HG03280 (cell line): ENCODE measurements at regions not wholly inside any gene's neighbourhood (a gene's known extent, or its start where the extent isn't known, plus 50 kb on each side); places are given as distances from the start of the nearest gene placed in this dataset.

ENCODE experiments used
- ATAC-seq: cut with Tn5 transposase; IDR thresholded peaks from one replicate; pipeline ENCODE4 v1.9.1; 2021; ENCODE audit warnings: mild to moderate bottlenecking, moderate library complexity; ENCODE audit not compliant: unreplicated experiment

DNA sequence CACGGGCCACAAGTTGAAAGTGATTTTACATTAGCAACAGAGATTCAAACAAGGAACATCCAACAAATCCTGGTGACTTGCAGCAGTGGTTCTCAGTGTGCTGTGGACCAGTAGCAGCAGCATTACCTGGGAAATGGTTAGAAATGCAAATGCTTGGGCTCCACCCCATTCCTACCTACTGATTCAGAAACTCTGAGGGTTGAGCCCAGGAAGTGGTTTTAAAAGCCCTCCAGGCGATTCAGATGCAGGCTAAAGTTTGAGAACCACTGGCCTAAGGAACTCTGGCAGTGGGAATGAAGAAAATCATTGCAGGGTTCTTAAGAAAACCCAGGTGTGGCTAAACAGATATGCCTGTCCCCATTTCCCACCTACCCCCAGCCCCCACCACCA, 398.8 kb downstream of the ENC1 start:
- no peak for ATAC-seq

DNA sequence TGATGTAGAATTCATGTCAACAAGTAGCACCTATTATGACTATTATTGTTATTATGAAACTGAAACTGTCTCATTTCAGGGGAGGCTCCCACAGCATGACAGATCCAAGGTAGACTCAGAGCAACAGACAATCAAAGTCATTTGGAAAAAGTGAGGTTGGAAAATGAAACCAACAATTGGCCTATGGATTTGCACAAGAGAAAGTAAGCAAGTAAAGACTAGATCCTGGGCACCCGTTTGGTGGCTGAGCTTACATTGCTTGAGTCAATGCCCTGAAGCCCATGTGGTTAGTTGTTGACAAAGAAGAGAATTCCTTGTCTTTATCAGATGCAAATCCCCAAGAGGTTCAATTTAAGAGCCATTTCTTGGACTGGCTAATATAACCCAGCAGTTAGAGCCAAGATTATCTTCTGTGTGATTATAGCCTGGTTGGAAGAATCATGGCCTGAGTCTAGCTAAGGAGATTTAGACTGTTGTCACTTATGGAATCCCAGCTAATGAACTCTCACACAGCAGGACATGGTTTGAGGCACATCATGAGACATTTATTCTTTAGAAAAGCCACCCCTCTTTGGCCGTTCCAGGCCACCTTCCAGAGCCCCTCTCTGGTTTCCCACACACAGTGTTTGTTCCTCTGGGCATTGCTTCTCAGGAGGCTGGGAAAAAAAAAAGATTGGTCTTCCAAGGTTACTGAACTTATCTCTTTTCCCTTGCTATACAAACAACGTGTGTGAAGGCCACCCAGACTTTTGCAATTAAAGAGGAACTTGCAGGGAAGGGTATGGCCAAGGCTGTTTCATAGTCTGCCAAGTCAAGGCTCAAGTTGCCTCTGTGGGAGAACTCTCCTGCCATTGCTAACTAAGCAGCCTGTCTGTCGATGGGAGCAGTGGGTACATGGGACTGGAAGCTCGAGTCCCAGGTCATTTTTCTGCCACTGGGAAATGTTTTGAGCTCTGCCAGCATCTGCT, 399.5 kb downstream of the ENC1 start:
- ATAC-seq: no peak

DNA sequence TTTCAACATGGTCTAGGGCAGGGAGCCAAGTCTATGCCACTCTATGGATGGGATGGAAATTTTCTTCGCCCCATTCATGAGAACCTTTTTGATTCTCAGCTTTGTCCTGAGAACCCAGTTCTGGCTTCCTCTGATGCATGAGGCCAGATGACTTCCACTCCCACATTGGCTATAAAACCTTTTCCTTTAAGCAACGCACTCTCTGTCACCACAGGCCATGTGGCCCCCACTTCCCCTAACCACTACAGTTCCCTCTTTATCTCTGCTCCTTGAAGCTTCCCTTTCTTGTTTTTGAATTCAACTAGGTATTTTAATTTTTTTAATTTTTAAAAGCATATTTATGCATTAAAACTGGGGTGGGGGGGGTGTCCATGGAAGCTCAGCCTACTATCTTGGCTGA, 401.3 kb downstream of the ENC1 start:
- no peak for ATAC-seq

DNA sequence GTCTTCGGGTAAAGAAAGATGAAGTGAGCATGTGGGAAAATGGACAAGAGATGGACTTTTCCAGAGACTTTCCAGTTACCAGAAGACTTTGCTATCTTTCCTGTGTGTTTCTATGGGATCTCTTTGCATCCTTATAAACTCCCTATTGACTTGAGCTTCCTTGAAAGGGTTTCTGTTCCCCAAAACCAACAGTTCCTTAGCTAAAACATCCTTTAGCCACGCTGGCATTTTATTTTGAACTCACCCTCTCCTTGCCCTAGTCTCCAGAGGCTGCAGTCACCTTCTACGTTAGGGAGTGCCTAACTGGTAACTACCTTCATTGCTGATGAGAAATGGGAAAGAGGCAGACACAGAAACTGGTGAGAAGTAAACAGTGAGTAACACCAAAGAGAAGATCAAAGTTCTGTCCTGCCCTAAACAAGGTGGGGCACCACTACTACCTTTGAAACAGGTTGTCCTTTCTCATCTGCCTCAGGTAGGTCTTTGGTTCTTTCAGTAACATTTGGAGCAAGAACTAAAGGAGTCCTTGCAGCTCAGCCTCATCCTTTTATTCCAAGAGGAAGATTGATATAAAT, 402.9 kb downstream of the ENC1 start:
- no peak for ATAC-seq

DNA sequence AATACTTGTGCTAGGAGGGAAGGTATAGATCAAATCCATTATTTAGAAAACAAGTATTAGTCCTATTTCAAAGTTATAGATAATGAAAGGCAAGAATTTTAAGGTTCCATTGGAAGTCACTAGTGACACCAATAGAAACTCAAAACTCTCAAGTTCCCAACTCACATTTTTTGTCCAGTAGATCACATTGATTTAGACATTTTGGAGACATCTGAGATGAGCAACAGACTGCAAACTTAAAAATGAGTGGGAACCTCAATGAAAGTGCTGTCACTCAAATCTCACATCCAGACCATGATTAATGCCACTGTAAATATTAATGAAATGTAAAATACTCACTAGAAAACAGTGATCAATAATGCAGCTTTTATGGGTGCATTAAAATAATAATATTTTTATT, 405.0 kb downstream of the ENC1 start:
- ATAC-seq: no peak

DNA sequence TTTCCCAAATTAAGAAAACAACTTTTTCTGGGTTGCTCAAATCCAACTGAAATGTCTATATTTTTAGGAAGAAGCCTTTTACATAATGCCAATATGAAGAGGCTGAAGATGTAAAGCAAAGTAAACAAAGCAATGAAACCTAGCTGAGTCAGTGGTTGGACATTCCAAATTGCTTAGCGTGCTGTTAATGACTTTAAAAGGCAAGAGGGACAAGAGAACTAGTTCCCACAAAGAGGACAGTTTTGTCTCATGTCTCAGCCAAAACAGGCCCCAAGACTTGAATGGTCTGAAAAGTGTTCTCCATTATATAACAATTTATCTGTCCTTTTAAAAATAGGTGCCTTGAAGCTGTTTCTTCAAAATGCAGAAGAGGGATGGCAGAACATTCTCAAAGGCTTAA, 407.0 kb downstream of the ENC1 start:
- no peak for ATAC-seq

DNA sequence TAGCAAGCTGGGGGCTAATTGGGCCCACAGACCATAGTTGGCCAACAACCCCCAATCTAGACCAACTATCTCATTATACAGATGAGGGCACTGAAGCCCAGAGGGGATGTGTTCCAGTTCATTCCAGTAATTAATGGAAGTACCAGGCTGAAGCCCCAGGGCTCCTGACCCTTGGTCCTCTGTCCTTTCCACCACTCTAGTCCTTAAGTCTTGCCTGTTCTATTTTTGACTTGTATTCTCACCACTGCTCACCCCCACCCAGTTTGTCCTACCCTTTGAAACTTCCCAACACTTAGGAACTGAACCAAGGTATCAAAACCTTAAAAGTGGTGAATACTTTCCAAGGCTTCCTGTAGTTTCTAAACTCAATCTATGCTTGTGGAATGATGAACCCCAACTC, 407.4 kb downstream of the ENC1 start:
- ATAC-seq: no peak

DNA sequence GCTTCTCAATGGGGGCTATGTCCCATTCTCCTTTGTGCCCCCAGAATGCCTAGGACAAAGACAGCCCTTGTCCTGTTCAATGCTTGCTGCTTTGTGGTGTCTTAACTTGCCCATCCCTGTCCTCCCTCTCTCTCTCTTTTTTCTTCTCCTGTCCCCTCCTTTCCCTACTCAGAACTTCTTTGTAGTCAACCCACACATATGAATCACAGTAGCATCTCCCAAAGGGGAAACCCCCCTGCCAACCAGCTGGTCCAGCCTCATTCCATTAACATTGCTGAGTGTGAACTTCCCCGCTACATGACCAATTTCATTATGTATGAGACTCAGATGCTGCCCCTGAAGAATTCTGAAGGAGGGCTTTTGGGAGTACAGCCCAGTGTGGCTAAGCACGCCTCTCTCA, 408.3 kb downstream of the ENC1 start:
- no peak for ATAC-seq

DNA sequence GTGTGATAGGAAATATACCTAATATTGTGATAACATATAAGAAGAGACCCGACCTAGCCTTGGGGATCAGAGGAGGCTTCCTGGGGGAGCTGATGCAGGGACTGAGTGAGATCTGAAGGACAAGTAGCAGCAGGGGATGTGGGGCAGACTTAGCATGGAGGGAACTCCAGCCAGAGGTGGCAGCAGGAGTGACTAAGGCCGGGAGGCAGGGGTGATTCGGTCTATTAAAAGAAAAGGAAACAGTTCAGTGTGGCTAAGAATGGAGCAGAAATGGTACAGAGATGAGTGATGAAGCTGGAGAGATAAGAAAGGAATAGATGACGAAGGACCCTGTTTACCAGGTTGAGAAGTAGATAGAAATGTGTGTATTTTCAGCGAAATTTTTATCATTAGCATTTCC, 408.8 kb downstream of the ENC1 start:
- no peak for ATAC-seq

DNA sequence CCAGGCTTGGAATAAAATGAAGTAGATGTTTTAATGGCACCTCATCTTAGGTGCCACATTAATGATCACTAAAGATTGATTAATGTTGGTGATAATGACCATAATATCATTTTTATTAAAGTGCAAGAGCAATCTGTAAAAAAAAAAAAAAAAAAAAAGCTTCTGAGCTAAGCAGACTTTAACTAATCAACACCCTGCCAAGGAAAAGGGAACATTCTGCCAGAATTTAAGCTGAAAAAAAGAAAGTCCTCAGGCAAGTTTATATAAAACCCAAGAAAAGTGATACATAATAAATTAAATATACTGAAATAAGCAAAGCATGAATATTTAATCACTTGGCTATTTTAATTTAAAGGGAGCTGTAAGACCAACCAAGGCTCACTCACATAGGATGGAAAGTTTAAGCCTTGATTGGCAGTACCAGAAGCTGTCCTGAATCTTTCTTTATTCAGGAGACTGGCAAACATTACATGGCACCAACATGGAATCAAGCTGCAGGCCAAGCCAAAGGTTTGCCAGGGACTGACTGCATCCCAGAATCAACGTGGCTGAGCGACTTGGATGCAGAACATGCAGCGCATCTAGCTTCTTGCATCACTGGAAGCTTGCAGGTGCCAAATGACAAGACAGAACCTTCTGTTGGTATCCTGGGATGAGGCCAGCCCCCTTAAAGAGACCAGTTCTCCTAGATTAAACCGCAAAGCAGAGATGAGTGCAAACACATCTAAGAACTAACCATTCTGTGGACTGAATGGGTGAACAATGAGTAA, 413.6 kb downstream of the ENC1 start:
- ATAC-seq: no peak

DNA sequence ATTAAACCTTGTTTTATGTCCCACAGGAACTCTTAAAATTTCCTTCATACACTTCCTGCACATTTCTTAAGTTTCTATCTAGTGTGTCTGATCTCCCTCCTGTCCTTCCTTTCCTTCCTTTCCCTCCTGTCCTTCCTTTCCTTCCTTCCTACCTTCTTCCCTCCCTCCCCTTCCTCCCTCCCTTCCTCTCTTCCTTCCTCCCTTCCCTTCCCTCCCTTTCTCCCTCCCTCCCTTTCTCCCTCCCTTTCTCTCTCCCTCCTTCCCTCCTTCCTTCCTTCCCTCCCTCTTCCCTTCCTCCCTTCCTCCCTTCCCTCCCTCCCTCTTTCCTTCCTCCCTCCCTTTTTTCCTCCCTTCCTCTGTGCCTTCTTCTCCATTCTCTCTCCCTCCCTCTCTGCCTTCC, 414.9 kb downstream of the ENC1 start:
- no peak for ATAC-seq

DNA sequence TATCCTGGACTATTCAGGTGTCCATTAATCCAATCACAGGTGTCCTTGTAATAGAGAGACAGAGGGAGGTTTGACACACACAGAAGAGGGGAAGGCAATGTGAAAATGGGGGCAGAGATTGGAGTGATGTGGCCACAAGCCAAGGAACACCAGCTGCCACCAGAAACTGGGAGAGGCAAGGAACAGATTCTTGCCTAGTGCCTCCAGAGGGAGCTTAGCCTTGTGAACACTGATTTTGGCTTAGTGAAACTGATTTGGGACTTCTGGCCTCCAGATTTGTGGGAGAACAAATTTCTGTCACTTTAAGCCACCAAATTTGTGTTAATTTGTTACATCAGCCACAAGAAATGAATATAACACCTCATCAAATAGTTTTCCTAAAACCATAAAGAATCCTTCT, 416.2 kb downstream of the ENC1 start:
- no peak for ATAC-seq

DNA sequence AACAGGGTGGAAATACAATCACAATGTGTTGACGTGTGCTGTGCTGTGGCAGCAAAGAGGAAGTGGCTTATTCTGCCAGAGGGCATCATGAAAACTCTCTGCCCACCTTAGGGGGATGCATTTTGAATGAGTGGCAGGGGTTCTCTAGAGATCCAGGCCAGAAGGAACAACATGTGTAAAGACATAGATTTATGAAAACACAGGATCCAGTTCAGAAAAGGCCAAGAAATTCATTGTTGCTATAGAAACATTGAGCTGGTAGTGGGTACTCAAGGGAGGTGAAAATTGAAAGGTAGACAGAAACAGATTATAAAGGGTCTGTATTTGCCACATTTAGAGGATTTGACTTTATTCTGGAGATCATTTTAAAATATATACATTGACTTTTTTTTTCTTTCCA, 417.7 kb downstream of the ENC1 start:
- no peak for ATAC-seq

DNA sequence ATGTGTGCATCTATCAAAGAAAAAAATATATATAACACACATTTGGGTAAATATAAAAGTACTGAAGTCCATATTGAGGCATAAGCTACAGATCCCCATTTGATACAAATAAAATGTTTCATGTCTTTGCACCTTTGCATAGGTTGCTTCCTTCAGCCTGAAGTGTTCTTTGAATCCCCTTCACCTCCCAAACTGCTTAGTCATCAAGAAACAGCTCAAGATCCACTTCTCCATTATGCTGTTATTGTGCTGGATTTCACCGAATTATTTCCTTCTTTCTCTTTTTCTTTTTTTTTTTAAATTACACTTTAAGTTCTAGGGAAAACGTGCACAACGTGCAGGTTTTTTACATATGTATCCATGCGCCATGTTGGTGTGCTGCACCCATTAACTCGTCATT, 419.1 kb downstream of the ENC1 start:
- ATAC-seq: no peak

DNA sequence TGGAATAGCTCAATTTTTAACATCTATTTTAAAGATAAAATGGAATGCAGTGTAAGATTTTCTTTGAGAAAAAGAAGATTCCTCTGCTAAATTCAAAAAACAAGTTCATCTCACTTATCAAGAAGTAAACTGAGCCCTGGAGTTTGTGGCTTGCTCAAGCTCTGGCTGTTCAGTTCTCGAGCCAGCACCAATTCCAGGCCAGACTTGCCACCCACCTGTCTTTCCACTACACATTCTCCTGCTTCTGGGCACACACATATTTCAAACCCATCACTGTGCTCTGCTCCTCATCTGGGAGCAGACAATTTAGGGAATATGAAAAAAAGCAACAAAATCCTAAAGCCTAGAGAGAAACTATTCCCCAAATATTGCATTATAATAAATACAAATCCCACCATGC, 424.5 kb downstream of the ENC1 start:
- ATAC-seq: no peak

DNA sequence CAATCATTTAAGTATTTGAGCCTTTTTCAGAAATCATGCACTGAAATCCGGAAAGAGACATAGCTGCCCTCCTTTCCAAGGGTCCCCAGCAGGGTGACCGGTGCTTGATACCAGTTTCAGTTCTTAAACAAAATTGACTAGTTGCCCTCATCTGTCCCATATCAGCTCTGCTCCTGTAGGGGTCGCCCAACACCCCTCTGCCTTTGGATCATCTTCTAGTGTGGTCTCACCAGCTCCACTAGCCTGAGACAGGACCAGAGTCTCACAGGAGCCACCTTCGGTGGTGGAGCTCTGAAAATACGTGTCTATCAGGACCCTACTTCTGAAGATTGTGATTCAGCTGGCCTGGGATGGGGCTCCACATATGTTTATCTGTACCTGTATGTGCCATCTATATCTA, 428.2 kb downstream of the ENC1 start:
- no peak for ATAC-seq

DNA sequence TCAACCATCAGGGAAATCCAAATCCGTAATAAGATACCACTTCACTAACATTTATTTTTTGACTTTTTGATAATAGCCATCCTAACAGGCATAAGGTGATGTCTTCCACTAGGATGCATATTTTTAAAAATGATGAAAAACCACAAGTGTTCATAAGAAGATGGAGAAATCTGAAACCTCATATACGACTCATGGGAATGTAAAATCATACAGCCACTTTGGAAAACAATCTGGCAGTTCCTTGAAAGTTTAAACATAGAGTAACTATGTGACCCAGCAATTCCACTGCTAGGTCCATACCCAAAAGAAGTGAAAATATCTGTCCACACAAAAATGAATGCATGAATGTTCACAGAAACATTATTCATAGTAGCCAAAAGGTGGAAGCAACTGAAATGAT, 431.0 kb downstream of the ENC1 start:
- no peak for ATAC-seq

DNA sequence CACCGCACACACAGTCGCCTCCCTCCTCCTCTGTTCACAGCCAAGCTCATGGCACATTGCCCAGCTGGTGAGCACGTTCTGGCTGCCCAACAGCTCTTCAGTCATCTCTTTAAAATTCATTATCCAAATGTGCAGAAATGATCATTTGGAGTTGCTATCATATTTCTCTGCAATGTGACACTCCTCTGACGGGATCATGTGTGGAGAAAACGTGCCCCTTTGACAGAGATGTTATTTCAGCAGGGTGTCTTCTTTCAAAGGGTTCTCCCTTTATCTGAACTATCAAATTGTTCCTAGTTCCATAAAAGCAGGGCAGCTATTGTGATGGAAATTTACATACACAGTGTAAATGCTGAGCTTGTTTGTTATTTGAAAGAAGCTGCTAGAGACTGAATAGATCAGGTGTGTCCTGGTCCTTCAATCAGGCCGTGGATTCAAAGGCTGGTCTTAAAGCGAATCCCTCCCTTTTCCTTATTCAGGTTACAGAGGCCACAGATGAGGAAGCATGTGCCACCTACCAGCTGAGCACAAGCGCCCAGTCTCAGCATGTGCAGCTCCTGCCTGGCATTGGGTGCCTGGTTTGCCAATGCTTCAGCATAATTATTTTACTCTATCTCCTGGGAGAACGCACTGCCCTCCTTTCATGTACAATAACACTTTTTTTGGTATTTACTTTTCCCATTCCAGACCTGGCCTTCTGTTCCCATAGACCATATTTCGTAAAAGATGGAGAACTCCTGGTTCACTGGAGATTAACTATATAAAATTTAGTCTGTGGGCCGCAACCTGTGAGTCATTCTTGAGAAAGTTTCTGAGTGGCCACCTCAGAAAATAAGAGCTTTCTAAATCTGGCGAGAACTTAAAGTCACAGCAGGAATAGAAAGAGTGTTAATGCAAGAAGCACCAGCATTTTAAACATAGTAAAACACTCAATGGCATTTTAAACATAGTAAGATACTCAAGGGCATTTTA, 433.7 kb downstream of the ENC1 start:
- no peak for ATAC-seq

DNA sequence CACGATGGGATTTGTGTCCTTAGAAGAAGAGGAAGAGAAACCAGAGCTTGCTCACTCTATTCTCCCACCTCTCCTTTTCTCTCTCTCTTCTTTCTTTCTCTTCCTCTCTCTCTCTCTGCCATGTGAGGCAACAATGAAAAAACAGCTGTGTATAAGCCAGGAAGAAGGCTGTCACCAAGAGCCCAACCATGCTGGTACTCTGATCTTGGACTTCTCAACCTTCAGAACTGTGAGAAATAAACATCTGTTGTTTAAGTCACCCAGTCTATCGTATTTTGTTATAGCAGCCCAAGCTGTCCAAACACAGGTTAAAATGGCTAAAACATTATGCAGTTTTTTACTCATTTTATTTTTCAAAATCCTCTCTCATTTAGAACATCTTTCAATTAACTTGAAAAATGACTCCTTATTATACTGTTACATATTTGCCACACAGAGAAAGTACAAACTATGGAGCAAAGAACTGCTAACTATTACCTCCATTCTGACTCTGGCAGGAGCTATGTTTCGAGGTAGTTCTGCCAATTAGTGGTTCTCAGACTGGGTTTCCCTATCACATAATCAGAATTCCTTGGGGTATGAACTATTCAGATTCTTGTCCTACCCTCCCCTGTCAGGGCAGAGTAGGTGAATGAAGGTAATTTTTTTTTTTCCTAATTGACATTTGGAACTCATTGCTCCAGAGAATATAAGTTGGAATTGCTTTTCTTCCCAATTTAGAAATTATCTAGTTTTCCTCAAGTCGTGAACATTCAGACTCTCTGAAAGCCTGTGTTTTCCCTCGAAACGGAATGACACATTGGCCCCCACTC, 434.6 kb downstream of the ENC1 start:
- ATAC-seq: no peak
